WTC11 (cell line): ENCODE measurements at regions not wholly inside any gene's neighbourhood (a gene's known extent, or its start where the extent isn't known, plus 50 kb on each side); places are given as distances from the start of the nearest gene placed in this dataset.

Experiments
- ATAC-seq: fragments of 200-7000 bp; cut with Tn5 transposase; 2 replicates; pipeline ENCODE4 v1.10.0; 2021; ENCODE audit warnings: mild to moderate bottlenecking, moderate library complexity
- CTCF ChIA-PET: fragments of 300-600 bp; sonication (Branson Sonifier 250); formaldehyde crosslinking; loops from one replicate; lab custom pipeline; 2021; ENCODE audit warnings: antibody characterized with exemption; lab: Charles Lee
- POLR2A ChIA-PET: fragments of 350-600 bp; sonication (Branson Sonifier 250); formaldehyde crosslinking; loops from one replicate; lab custom pipeline; 2021; ENCODE audit warnings: antibody characterized with exemption; lab: Charles Lee
- DNase-seq: peaks from one replicate; pipeline ENCODE4 v3.0.0; 2021; ENCODE audit warnings: low spot score
- H3K27ac Mint-ChIP-seq: 2 replicates; pipeline ENCODE4 v1.8.0; 2021; ENCODE audit warnings: mixed read lengths
- H3K27me3 Mint-ChIP-seq: 2 replicates; pipeline ENCODE4 v1.8.0; 2021; ENCODE audit warnings: low read depth, mild to moderate bottlenecking, moderate library complexity, mixed read lengths
- H3K36me3 Mint-ChIP-seq: 2 replicates; pipeline ENCODE4 v1.8.0; 2021; ENCODE audit warnings: mixed read lengths
- H3K4me1 Mint-ChIP-seq: 2 replicates; pipeline ENCODE4 v1.8.0; 2022; ENCODE audit warnings: mixed read lengths
- H3K4me3 Mint-ChIP-seq: 2 replicates; pipeline ENCODE4 v1.8.0; 2021; ENCODE audit warnings: mild to moderate bottlenecking, moderate library complexity, mixed read lengths
- H3K9me3 Mint-ChIP-seq: 2 replicates; pipeline ENCODE4 v1.8.0; 2021; ENCODE audit warnings: mixed read lengths
- CBFB ChIP-seq: sonication (generic); formaldehyde crosslinking; IDR thresholded peaks from 2 replicates; pipeline ENCODE4 v1.8.1; 2022; ENCODE audit warnings: mild to moderate bottlenecking, low read depth, missing genetic modification reagents
- CREB1 ChIP-seq: sonication (generic); formaldehyde crosslinking; IDR thresholded peaks from 2 replicates; pipeline ENCODE4 v1.8.0; 2023; ENCODE audit warnings: mild to moderate bottlenecking, missing genetic modification reagents
- EMX1 ChIP-seq: fragments of 250-450 bp; sonication (Bioruptor Pico); IDR thresholded peaks from 2 replicates; pipeline ENCODE4 v1.8.0; 2021; ENCODE audit warnings: mild to moderate bottlenecking
- ESRRA ChIP-seq: sonication (generic); formaldehyde crosslinking; IDR thresholded peaks from 2 replicates; pipeline ENCODE4 v1.8.1; 2022; ENCODE audit warnings: mild to moderate bottlenecking, missing genetic modification reagents, borderline replicate concordance
- FOXJ3 ChIP-seq: sonication (generic); formaldehyde crosslinking; IDR thresholded peaks from 2 replicates; pipeline ENCODE4 v1.9.0; 2021; ENCODE audit warnings: missing genetic modification reagents, mild to moderate bottlenecking, borderline replicate concordance
- GRHL2 ChIP-seq: fragments of 250-450 bp; sonication (Bioruptor Pico); IDR thresholded peaks from 2 replicates; pipeline ENCODE4 v1.8.0; 2022; ENCODE audit warnings: mild to moderate bottlenecking, moderate library complexity; ENCODE audit not compliant: insufficient replicate concordance, severe bottlenecking
- TP53 ChIP-seq: sonication (generic); formaldehyde crosslinking; IDR thresholded peaks from 2 replicates; pipeline ENCODE4 v1.8.1; 2023; ENCODE audit warnings: mild to moderate bottlenecking, missing genetic modification reagents
- ZBTB21 ChIP-seq: sonication (generic); formaldehyde crosslinking; IDR thresholded peaks from 2 replicates; pipeline ENCODE4 v1.8.1; 2023; ENCODE audit warnings: mild to moderate bottlenecking, missing genetic modification reagents, borderline replicate concordance
- ZNF219 ChIP-seq: sonication (generic); formaldehyde crosslinking; IDR thresholded peaks from 2 replicates; pipeline ENCODE4 v1.8.0; 2023; ENCODE audit warnings: missing genetic modification reagents, mild to moderate bottlenecking, borderline replicate concordance
- TF ChIP-seq, protein P1 (sequence below): fragments of 250-450 bp; sonication (Bioruptor Pico); IDR thresholded peaks from 2 replicates; pipeline ENCODE4 v1.9.0; 2021; ENCODE audit warnings: mild to moderate bottlenecking
- TF ChIP-seq, protein P2 (sequence below): sonication (generic); formaldehyde crosslinking; IDR thresholded peaks from 2 replicates; pipeline ENCODE4 v1.8.1; 2022; ENCODE audit warnings: low read depth, missing genetic modification reagents, borderline replicate concordance
- TF ChIP-seq, protein P3 (sequence below): sonication (generic); formaldehyde crosslinking; IDR thresholded peaks from 2 replicates; pipeline ENCODE4 v1.8.1; 2023; ENCODE audit warnings: mild to moderate bottlenecking, missing genetic modification reagents
- TF ChIP-seq, protein P4 (sequence below): sonication (generic); formaldehyde crosslinking; IDR thresholded peaks from 2 replicates; pipeline ENCODE4 v1.8.0; 2022; ENCODE audit warnings: mild to moderate bottlenecking, missing genetic modification reagents
- TF ChIP-seq, protein P5 (sequence below): sonication (generic); formaldehyde crosslinking; IDR thresholded peaks from 2 replicates; pipeline ENCODE4 v1.8.1; 2023; ENCODE audit warnings: mild to moderate bottlenecking, missing genetic modification reagents, moderate library complexity
- TF ChIP-seq, protein P6 (sequence below): fragments of 200-600 bp; IDR thresholded peaks from 2 replicates; pipeline ENCODE4 v1.8.0; 2022; ENCODE audit warnings: antibody characterized with exemption
- TF ChIP-seq, protein P7 (sequence below): fragments of 250-450 bp; sonication (Bioruptor Pico); IDR thresholded peaks from 2 replicates; pipeline ENCODE4 v1.8.0; 2021; ENCODE audit warnings: mild to moderate bottlenecking
- TF ChIP-seq, protein P8 (sequence below): fragments of 250-450 bp; sonication (Bioruptor Pico); IDR thresholded peaks from 2 replicates; pipeline ENCODE4 v1.9.0; 2021; ENCODE audit warnings: mild to moderate bottlenecking
- TF ChIP-seq, protein P9 (sequence below): fragments of 250-450 bp; sonication (Bioruptor Pico); IDR thresholded peaks from 2 replicates; pipeline ENCODE4 v1.9.0; 2021; ENCODE audit warnings: mild to moderate bottlenecking, borderline replicate concordance
- TF ChIP-seq, protein P10 (sequence below): sonication (generic); formaldehyde crosslinking; IDR thresholded peaks from 2 replicates; pipeline ENCODE4 v1.8.0; 2022; ENCODE audit warnings: mild to moderate bottlenecking, missing genetic modification reagents

DNA sequence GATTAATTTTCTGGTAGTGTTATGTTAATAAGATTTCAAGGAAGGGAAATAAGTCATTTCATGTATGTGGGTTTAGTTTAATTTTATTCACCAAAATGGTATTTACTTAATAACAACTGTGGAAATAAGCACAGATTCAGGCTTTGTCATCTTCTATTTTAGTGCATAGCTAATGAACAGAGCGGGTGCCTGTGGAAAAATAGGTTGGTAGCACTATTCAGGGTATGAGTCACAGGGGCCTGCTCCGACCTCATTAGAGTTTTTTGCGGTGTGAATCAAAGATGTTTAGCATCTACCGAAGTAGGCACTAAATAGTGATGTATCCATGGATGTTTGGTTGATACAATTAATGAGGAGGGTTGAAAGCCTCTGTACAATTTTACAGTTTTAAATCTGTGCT is 78.2 kb downstream of the FAT3 start:
- DNase-seq = no peak
- POLR2A ChIA-PET = no interaction called here
- no peaks in the 10 kb centered on the region for H3K27me3 Mint-ChIP-seq
- TF ChIP-seq EMX1 (CRISPR knock-in tag) = no peak
- TF ChIP-seq, protein P1, sequence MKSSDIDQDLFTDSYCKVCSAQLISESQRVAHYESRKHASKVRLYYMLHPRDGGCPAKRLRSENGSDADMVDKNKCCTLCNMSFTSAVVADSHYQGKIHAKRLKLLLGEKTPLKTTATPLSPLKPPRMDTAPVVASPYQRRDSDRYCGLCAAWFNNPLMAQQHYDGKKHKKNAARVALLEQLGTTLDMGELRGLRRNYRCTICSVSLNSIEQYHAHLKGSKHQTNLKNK (CRISPR knock-in tag) = no peak
- no peak for TF ChIP-seq ZNF219
- no peak for TF ChIP-seq CBFB
- TF ChIP-seq ESRRA = no peak
- TF ChIP-seq, protein P2, sequence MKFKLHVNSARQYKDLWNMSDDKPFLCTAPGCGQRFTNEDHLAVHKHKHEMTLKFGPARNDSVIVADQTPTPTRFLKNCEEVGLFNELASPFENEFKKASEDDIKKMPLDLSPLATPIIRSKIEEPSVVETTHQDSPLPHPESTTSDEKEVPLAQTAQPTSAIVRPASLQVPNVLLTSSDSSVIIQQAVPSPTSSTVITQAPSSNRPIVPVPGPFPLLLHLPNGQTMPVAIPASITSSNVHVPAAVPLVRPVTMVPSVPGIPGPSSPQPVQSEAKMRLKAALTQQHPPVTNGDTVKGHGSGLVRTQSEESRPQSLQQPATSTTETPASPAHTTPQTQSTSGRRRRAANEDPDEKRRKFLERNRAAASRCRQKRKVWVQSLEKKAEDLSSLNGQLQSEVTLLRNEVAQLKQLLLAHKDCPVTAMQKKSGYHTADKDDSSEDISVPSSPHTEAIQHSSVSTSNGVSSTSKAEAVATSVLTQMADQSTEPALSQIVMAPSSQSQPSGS = no peak
- TF ChIP-seq CREB1 (CRISPR knock-in tag) = no peak
- TF ChIP-seq, protein P3, sequence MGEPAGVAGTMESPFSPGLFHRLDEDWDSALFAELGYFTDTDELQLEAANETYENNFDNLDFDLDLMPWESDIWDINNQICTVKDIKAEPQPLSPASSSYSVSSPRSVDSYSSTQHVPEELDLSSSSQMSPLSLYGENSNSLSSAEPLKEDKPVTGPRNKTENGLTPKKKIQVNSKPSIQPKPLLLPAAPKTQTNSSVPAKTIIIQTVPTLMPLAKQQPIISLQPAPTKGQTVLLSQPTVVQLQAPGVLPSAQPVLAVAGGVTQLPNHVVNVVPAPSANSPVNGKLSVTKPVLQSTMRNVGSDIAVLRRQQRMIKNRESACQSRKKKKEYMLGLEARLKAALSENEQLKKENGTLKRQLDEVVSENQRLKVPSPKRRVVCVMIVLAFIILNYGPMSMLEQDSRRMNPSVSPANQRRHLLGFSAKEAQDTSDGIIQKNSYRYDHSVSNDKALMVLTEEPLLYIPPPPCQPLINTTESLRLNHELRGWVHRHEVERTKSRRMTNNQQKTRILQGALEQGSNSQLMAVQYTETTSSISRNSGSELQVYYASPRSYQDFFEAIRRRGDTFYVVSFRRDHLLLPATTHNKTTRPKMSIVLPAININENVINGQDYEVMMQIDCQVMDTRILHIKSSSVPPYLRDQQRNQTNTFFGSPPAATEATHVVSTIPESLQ (CRISPR knock-in tag) = no peak
- no peak for TF ChIP-seq TP53 (CRISPR knock-in tag)
- TF ChIP-seq, protein P4, sequence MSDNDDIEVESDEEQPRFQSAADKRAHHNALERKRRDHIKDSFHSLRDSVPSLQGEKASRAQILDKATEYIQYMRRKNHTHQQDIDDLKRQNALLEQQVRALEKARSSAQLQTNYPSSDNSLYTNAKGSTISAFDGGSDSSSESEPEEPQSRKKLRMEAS (CRISPR knock-in tag) = no peak
- TF ChIP-seq, protein P5, sequence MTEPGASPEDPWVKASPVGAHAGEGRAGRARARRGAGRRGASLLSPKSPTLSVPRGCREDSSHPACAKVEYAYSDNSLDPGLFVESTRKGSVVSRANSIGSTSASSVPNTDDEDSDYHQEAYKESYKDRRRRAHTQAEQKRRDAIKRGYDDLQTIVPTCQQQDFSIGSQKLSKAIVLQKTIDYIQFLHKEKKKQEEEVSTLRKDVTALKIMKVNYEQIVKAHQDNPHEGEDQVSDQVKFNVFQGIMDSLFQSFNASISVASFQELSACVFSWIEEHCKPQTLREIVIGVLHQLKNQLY (CRISPR knock-in tag) = no peak
- no peak for TF ChIP-seq FOXJ3 (CRISPR knock-in tag)
- TF ChIP-seq, protein P6, sequence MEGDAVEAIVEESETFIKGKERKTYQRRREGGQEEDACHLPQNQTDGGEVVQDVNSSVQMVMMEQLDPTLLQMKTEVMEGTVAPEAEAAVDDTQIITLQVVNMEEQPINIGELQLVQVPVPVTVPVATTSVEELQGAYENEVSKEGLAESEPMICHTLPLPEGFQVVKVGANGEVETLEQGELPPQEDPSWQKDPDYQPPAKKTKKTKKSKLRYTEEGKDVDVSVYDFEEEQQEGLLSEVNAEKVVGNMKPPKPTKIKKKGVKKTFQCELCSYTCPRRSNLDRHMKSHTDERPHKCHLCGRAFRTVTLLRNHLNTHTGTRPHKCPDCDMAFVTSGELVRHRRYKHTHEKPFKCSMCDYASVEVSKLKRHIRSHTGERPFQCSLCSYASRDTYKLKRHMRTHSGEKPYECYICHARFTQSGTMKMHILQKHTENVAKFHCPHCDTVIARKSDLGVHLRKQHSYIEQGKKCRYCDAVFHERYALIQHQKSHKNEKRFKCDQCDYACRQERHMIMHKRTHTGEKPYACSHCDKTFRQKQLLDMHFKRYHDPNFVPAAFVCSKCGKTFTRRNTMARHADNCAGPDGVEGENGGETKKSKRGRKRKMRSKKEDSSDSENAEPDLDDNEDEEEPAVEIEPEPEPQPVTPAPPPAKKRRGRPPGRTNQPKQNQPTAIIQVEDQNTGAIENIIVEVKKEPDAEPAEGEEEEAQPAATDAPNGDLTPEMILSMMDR = no peak
- no peak for TF ChIP-seq ZBTB21 (CRISPR knock-in tag)
- TF ChIP-seq GRHL2 (CRISPR knock-in tag) = no peak
- TF ChIP-seq, protein P7, sequence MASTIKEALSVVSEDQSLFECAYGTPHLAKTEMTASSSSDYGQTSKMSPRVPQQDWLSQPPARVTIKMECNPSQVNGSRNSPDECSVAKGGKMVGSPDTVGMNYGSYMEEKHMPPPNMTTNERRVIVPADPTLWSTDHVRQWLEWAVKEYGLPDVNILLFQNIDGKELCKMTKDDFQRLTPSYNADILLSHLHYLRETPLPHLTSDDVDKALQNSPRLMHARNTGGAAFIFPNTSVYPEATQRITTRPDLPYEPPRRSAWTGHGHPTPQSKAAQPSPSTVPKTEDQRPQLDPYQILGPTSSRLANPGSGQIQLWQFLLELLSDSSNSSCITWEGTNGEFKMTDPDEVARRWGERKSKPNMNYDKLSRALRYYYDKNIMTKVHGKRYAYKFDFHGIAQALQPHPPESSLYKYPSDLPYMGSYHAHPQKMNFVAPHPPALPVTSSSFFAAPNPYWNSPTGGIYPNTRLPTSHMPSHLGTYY (CRISPR knock-in tag) = no peak
- TF ChIP-seq, protein P8, sequence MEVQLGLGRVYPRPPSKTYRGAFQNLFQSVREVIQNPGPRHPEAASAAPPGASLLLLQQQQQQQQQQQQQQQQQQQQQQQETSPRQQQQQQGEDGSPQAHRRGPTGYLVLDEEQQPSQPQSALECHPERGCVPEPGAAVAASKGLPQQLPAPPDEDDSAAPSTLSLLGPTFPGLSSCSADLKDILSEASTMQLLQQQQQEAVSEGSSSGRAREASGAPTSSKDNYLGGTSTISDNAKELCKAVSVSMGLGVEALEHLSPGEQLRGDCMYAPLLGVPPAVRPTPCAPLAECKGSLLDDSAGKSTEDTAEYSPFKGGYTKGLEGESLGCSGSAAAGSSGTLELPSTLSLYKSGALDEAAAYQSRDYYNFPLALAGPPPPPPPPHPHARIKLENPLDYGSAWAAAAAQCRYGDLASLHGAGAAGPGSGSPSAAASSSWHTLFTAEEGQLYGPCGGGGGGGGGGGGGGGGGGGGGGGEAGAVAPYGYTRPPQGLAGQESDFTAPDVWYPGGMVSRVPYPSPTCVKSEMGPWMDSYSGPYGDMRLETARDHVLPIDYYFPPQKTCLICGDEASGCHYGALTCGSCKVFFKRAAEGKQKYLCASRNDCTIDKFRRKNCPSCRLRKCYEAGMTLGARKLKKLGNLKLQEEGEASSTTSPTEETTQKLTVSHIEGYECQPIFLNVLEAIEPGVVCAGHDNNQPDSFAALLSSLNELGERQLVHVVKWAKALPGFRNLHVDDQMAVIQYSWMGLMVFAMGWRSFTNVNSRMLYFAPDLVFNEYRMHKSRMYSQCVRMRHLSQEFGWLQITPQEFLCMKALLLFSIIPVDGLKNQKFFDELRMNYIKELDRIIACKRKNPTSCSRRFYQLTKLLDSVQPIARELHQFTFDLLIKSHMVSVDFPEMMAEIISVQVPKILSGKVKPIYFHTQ (CRISPR knock-in tag) = no peak
- TF ChIP-seq, protein P9, sequence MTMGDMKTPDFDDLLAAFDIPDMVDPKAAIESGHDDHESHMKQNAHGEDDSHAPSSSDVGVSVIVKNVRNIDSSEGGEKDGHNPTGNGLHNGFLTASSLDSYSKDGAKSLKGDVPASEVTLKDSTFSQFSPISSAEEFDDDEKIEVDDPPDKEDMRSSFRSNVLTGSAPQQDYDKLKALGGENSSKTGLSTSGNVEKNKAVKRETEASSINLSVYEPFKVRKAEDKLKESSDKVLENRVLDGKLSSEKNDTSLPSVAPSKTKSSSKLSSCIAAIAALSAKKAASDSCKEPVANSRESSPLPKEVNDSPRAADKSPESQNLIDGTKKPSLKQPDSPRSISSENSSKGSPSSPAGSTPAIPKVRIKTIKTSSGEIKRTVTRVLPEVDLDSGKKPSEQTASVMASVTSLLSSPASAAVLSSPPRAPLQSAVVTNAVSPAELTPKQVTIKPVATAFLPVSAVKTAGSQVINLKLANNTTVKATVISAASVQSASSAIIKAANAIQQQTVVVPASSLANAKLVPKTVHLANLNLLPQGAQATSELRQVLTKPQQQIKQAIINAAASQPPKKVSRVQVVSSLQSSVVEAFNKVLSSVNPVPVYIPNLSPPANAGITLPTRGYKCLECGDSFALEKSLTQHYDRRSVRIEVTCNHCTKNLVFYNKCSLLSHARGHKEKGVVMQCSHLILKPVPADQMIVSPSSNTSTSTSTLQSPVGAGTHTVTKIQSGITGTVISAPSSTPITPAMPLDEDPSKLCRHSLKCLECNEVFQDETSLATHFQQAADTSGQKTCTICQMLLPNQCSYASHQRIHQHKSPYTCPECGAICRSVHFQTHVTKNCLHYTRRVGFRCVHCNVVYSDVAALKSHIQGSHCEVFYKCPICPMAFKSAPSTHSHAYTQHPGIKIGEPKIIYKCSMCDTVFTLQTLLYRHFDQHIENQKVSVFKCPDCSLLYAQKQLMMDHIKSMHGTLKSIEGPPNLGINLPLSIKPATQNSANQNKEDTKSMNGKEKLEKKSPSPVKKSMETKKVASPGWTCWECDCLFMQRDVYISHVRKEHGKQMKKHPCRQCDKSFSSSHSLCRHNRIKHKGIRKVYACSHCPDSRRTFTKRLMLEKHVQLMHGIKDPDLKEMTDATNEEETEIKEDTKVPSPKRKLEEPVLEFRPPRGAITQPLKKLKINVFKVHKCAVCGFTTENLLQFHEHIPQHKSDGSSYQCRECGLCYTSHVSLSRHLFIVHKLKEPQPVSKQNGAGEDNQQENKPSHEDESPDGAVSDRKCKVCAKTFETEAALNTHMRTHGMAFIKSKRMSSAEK = no peak
- TF ChIP-seq, protein P10, sequence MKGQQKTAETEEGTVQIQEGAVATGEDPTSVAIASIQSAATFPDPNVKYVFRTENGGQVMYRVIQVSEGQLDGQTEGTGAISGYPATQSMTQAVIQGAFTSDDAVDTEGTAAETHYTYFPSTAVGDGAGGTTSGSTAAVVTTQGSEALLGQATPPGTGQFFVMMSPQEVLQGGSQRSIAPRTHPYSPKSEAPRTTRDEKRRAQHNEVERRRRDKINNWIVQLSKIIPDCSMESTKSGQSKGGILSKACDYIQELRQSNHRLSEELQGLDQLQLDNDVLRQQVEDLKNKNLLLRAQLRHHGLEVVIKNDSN (CRISPR knock-in tag) = no peak
- TF ChIP-seq, all 79 proteins: peak for 0
- no peak overlapping the region for H3K4me3 Mint-ChIP-seq
- H3K36me3 Mint-ChIP-seq = no peaks in the 10 kb centered on the region
- CTCF ChIA-PET = interaction anchor here (1.6 kb wide), 1 partner anchor 9 kb away, joined by 5 read pairs; no protein-coding TSS in a partner anchor
- ATAC-seq = no peak
- no peak overlapping the region for H3K27ac Mint-ChIP-seq
- H3K9me3 Mint-ChIP-seq = peaks cover 4% of the 10 kb centered on the region; the same call in 1 of the 2 replicates
- H3K4me1 Mint-ChIP-seq = peaks cover 74% of the 10 kb centered on the region
